ENCODE measurements at regions not wholly inside any gene's neighbourhood (a gene's known extent, or its start where the extent isn't known, plus 50 kb on each side); places are given as distances from the start of the nearest gene placed in this dataset.

DNA sequence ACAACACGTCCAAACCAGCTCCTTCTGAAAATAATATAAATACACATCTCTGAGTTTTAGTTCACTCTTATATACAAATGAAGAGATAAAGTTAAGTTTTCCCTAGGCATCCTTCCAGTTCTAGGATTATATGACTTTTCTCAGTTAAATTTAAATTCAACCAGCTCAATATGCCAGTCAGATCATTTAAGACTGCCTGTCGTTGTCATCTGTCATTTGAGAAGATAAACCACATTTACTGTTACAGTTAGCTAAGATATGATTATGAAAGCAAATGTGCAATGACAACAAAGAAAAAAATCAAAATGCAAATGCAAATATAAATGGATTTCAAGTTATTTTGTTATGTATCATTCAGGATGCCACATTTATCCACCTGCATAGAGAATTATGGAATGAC, 671.7 kb upstream of the GOT2 start:
- Histone ChIP-seq H3K9ac (ENCODE audit: insufficient read depth in 1 of 2, low read depth in 2 of 2, low read length in 2 of 2) (no peak overlapping the region), H4K20me1 (replicated peaks; ENCODE audit: control insufficient read depth, insufficient read depth, low read length) (no peaks in the 10 kb centered on the region), H2AFZ (ENCODE audit: low read depth, low read length) (no peak overlapping the region), H3K27ac (ENCODE audit: extremely low read depth, low read depth, low read length) (no peak overlapping the region), H3K79me2 (ENCODE audit: control insufficient read depth, insufficient read depth, low read length) (no peaks in the 10 kb centered on the region), H3K9me3 (replicated peaks; ENCODE audit: control insufficient read depth, insufficient read depth, low read depth, low read length) (no peaks in the 10 kb centered on the region), H3K9me1 (ENCODE audit: control insufficient read depth, insufficient read depth, low read length) (no peaks in the 10 kb centered on the region), H3K4me3 (no peak overlapping the region), H3K36me3 (ENCODE audit: control insufficient read depth, insufficient read depth, low read length) (no peaks in the 10 kb centered on the region), H3K4me2 (ENCODE audit: insufficient read depth, low read length) (no peak overlapping the region), H3K27me3 (ENCODE audit: control insufficient read depth in 2 of 2, insufficient read depth in 2 of 2, low read length in 2 of 2) (no peaks in the 10 kb centered on the region), H3K4me1 (replicated peaks in 1 of 2; ENCODE audit: control insufficient read depth in 2 of 2, insufficient read depth in 2 of 2, low read length in 2 of 2) (no peaks in the 10 kb centered on the region)
- intact Hi-C loops (cut with micrococcal nuclease) = no loop called here
- BruUV-seq (replicated peaks) = no TSS peak
- ChIA-PET POLR2A (no interaction called here), CTCF (ENCODE audit: low intra/inter-chr PET ratio) (no interaction called here)
- DNase-seq (ENCODE audit: extremely low read depth in 1 of 4, low spot score in 3 of 4) = no peak
- FAIRE-seq = no peak
- in situ Hi-C loops (cut with MboI) = no loop called here
- no peak for ATAC-seq
- TF ChIP-seq CREM (IDR thresholded peaks at IDR 0.05; ENCODE audit: low read depth) (no peak), SPI1 (IDR thresholded peaks at IDR 0.05; ENCODE audit: borderline replicate concordance, low read depth, low read length) (no peak)
- TF ChIP-seq, protein P1, sequence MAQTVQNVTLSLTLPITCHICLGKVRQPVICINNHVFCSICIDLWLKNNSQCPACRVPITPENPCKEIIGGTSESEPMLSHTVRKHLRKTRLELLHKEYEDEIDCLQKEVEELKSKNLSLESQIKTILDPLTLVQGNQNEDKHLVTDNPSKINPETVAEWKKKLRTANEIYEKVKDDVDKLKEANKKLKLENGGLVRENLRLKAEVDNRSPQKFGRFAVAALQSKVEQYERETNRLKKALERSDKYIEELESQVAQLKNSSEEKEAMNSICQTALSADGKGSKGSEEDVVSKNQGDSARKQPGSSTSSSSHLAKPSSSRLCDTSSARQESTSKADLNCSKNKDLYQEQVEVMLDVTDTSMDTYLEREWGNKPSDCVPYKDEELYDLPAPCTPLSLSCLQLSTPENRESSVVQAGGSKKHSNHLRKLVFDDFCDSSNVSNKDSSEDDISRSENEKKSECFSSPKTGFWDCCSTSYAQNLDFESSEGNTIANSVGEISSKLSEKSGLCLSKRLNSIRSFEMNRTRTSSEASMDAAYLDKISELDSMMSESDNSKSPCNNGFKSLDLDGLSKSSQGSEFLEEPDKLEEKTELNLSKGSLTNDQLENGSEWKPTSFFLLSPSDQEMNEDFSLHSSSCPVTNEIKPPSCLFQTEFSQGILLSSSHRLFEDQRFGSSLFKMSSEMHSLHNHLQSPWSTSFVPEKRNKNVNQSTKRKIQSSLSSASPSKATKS (CRISPR knock-in tag; IDR thresholded peaks at IDR 0.05) = no peak
- 5% methylated on average over 2 of the region's 2 CpGs for WGBS (ENCODE audit: insufficient coverage, low coverage, missing lambda C conversion rate)

DNA sequence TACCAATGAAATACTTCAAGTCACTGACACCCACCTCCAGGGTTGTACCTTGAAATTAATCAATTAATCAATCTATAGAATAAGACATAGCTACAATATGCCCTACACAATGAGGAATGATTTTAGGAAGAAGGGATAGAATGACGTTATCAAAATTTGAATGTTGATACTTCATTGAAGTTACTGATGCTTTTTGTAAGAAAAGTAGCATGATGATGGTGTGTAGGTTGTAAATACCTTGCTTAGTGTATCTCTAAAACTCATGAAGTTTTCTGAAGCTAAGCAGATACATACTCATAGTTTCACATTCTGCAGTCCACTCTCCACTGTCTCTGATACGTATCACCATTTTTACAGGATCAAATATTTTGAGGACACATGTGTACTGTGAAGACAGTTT, 670.4 kb upstream of the GOT2 start:
- POLR2A ChIA-PET = no interaction called here
- no peaks in the 10 kb centered on the region for H3K9me3 ChIP-seq (replicated peaks; ENCODE audit: control insufficient read depth, insufficient read depth, low read depth, low read length)
- intact Hi-C loops (cut with micrococcal nuclease) (no loop called here), in situ Hi-C loops (cut with MboI) (no loop called here)
- H3K79me2 ChIP-seq (ENCODE audit: control insufficient read depth, insufficient read depth, low read length) = no peaks in the 10 kb centered on the region
- CTCF ChIA-PET (ENCODE audit: low intra/inter-chr PET ratio) = no interaction called here
- no peak overlapping the region for H2AFZ ChIP-seq (ENCODE audit: low read depth, low read length)
- H3K4me1 ChIP-seq (replicated peaks in 1 of 2; ENCODE audit: control insufficient read depth in 2 of 2, insufficient read depth in 2 of 2, low read length in 2 of 2) = no peaks in the 10 kb centered on the region
- no peak overlapping the region for H3K27ac ChIP-seq (ENCODE audit: extremely low read depth, low read depth, low read length)
- ATAC-seq (no peak), DNase-seq (ENCODE audit: extremely low read depth in 1 of 4, low spot score in 3 of 4) (no peak), FAIRE-seq (no peak)
- no peaks in the 10 kb centered on the region for H3K36me3 ChIP-seq (ENCODE audit: control insufficient read depth, insufficient read depth, low read length)
- no peaks in the 10 kb centered on the region for H3K9me1 ChIP-seq (ENCODE audit: control insufficient read depth, insufficient read depth, low read length)
- no peak overlapping the region for H3K4me3 ChIP-seq
- no peak for TF ChIP-seq ARNT (IDR thresholded peaks at IDR 0.05)
- TF ChIP-seq XRCC4 (IDR thresholded peaks at IDR 0.05; ENCODE audit: extremely low read depth, insufficient read depth, insufficient read length) = no peak
- no peak for TF ChIP-seq GATA2 (CRISPR knock-in tag; IDR thresholded peaks at IDR 0.05)
- TF ChIP-seq EZH2 (IDR thresholded peaks at IDR 0.05; ENCODE audit: borderline replicate concordance, low read depth, low read length) = no peak
- no peak for TF ChIP-seq MTA3 (IDR thresholded peaks at IDR 0.05; ENCODE audit: borderline replicate concordance)
- no peak for TF ChIP-seq ZNF444 (CRISPR knock-in tag; IDR thresholded peaks at IDR 0.05)
- TF ChIP-seq, protein P2, sequence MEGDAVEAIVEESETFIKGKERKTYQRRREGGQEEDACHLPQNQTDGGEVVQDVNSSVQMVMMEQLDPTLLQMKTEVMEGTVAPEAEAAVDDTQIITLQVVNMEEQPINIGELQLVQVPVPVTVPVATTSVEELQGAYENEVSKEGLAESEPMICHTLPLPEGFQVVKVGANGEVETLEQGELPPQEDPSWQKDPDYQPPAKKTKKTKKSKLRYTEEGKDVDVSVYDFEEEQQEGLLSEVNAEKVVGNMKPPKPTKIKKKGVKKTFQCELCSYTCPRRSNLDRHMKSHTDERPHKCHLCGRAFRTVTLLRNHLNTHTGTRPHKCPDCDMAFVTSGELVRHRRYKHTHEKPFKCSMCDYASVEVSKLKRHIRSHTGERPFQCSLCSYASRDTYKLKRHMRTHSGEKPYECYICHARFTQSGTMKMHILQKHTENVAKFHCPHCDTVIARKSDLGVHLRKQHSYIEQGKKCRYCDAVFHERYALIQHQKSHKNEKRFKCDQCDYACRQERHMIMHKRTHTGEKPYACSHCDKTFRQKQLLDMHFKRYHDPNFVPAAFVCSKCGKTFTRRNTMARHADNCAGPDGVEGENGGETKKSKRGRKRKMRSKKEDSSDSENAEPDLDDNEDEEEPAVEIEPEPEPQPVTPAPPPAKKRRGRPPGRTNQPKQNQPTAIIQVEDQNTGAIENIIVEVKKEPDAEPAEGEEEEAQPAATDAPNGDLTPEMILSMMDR (IDR thresholded peaks at IDR 0.05 in 2 of 3, conservative IDR thresholded peaks at IDR 0.05 in 1 of 3; ENCODE audit: insufficient read depth in 2 of 3, low read depth in 1 of 3, low read length in 3 of 3) = no peak
- no peak for TF ChIP-seq CTBP1 (IDR thresholded peaks at IDR 0.05; ENCODE audit: borderline replicate concordance)
- TF ChIP-seq HNRNPUL1 (IDR thresholded peaks at IDR 0.05; ENCODE audit: low read length) = no peak
- TF ChIP-seq ZNF133 (CRISPR knock-in tag; IDR thresholded peaks at IDR 0.05) = no peak
- TF ChIP-seq ZNF197 (CRISPR knock-in tag; IDR thresholded peaks at IDR 0.05; ENCODE audit: low read depth) = no peak
- 3% methylated on average over 2 of the region's 2 CpGs for WGBS (ENCODE audit: insufficient coverage, low coverage, missing lambda C conversion rate)
- H3K9ac ChIP-seq (ENCODE audit: insufficient read depth in 1 of 2, low read depth in 2 of 2, low read length in 2 of 2) = no peak overlapping the region
- H3K4me2 ChIP-seq (ENCODE audit: insufficient read depth, low read length) = no peak overlapping the region
- H4K20me1 ChIP-seq (replicated peaks; ENCODE audit: control insufficient read depth, insufficient read depth, low read length) = no peaks in the 10 kb centered on the region
- no peaks in the 10 kb centered on the region for H3K27me3 ChIP-seq (ENCODE audit: control insufficient read depth in 2 of 2, insufficient read depth in 2 of 2, low read length in 2 of 2)
- no TSS peak for BruUV-seq (replicated peaks)
